Heart left ventricle (tissue), 13 donors: ENCODE measurements at regions not wholly inside any gene's neighbourhood (a gene's known extent, or its start where the extent isn't known, plus 50 kb on each side); places are given as distances from the start of the nearest gene placed in this dataset.
"Not testable (repeated sequence)": the region's sequence is repeated elsewhere in the genome, so short reads cannot be mapped to it uniquely, and the experiment has no call there.

ENCODE experiments used
- POLR2A ChIP-seq, 2 donors: fragments of 450-650 bp; IDR thresholded peaks; one replicate each; pipeline ENCODE4 v1.6.1; 2017; ENCODE audit warnings: antibody characterized with exemption in 2 of 2, mild to moderate bottlenecking in 2 of 2, moderate library complexity in 2 of 2
- TF ChIP-seq, protein P1 (sequence below), 12 donors: fragments of 200-600 bp; sonication (generic) in 4 of 12; IDR thresholded peaks; one replicate each; pipeline versions ENCODE4 v1.5.0 to v1.8.0; 2018 to 2022; ENCODE audit warnings: antibody characterized with exemption in 12 of 12, mild to moderate bottlenecking in 5 of 12
- donor health status: ischemic (EF 13 %, LVEDD 7.1; RV severe dilation, severe dysfunction).
- donor health status: DM: no; HTN: yes; CAD: no.
- donor health status: DM: no; HTN: no; CAD: no.
- donor health status: ischemic (EF 25% LVEDD 6.9; RV normal size, moderate dysfunction).
- donor health status: ischemic (EF 25% LVEDD 5.7; RV mildly dilated, moderate dysfunction).
- donor health status: ischemic (EF 35%, LVEDD 5.7; RV mildly dilated, moderate dysfunction).
- donor health status: nonischemic (EF 11% LVEDD 7.7; RV severe dilation, severe dysfunction).
- donor health status: DM: yes; HTN: yes; CAD: no.
- donor health status: PGD.
- donor health status: ischemic (EF 29% LVEDD 5.4; RV normal size, mild dysfunction).
- donor health status: nonischemic (EF 23%, LVEDD 6.1; RV moderate dilation, normal function).

- TF ChIP-seq, protein P1, sequence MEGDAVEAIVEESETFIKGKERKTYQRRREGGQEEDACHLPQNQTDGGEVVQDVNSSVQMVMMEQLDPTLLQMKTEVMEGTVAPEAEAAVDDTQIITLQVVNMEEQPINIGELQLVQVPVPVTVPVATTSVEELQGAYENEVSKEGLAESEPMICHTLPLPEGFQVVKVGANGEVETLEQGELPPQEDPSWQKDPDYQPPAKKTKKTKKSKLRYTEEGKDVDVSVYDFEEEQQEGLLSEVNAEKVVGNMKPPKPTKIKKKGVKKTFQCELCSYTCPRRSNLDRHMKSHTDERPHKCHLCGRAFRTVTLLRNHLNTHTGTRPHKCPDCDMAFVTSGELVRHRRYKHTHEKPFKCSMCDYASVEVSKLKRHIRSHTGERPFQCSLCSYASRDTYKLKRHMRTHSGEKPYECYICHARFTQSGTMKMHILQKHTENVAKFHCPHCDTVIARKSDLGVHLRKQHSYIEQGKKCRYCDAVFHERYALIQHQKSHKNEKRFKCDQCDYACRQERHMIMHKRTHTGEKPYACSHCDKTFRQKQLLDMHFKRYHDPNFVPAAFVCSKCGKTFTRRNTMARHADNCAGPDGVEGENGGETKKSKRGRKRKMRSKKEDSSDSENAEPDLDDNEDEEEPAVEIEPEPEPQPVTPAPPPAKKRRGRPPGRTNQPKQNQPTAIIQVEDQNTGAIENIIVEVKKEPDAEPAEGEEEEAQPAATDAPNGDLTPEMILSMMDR (IDR thresholded peaks at IDR 0.05): not testable (repeated sequence)
- not testable (repeated sequence) for TF ChIP-seq POLR2A (IDR thresholded peaks at IDR 0.05)
Measured at GRCh38 chr22:40099887-40100286, 77.8 kb upstream of the TNRC6B start.
